Fibroblast of lung (primary cell): ENCODE measurements at regions not wholly inside any gene's neighbourhood (a gene's known extent, or its start where the extent isn't known, plus 50 kb on each side); places are given as distances from the start of the nearest gene placed in this dataset.

ENCODE experiments used
- CTCF ChIP-seq, 2 donors: IDR thresholded peaks in 1 of 2; conservative IDR thresholded peaks in 1 of 2; 1 replicate in 1 of 2; 2 replicates in 1 of 2; pipeline ENCODE4 v1.5.1; 2011 to 2012; ENCODE audit warnings: low read length in 2 of 2, control low read depth in 1 of 2, inconsistent platforms in 1 of 2, low read depth in 1 of 2, mild to moderate bottlenecking in 1 of 2
- EZH2 ChIP-seq: IDR thresholded peaks from 2 replicates; pipeline ENCODE4 v1.5.1; 2012; ENCODE audit warnings: low read length, control low read depth, mild to moderate bottlenecking; ENCODE audit errors: missing control alignments

- TF ChIP-seq CTCF (conservative IDR thresholded peaks at IDR 0.05 in 1 of 2, IDR thresholded peaks at IDR 0.05 in 1 of 2; ENCODE audit: low read depth in 1 of 2, low read length in 2 of 2) (no peak), EZH2 (no peak)
These were observed 381.6 kb upstream of the ID2 start for GRCh38 chr2:8300216-8300615.
